Activated naive CD8-positive, alpha-beta T cell treated with anti-CD3 and anti-CD28 coated beads, Interleukin-2, amount 10 ng/mL, durations not matched to agents 7 days and 5 days (primary cell): ENCODE measurements at regions not wholly inside any gene's neighbourhood (a gene's known extent, or its start where the extent isn't known, plus 50 kb on each side); places are given as distances from the start of the nearest gene placed in this dataset.

Experiments
- ATAC-seq: fragments of 150-1000 bp; cut with Tn5 transposase; one replicate; pipeline ENCODE4 v1.10.0; 2021; ENCODE audit warnings: low read depth, moderate library complexity
- POLR2A ChIA-PET: fragments of 350-600 bp; sonication (Branson Sonifier 250); formaldehyde crosslinking; loops from one replicate; lab custom pipeline; 2021; ENCODE audit warnings: antibody characterized with exemption; lab: Charles Lee
- DNase-seq: peaks from one replicate; pipeline ENCODE4 v3.0.0; 2021
- H3K27ac Mint-ChIP-seq: one replicate; pipeline ENCODE4 v1.8.0; 2022; ENCODE audit warnings: mild to moderate bottlenecking, mixed read lengths
- H3K27me3 Mint-ChIP-seq: one replicate; pipeline ENCODE4 v1.8.0; 2022; ENCODE audit warnings: mild to moderate bottlenecking, moderate library complexity, mixed read lengths
- H3K36me3 Mint-ChIP-seq: one replicate; pipeline ENCODE4 v1.8.0; 2021; ENCODE audit warnings: mild to moderate bottlenecking, mixed read lengths
- H3K4me1 Mint-ChIP-seq: one replicate; pipeline ENCODE4 v1.8.0; 2021; ENCODE audit warnings: mixed read lengths
- H3K4me3 Mint-ChIP-seq: one replicate; pipeline ENCODE4 v1.8.0; 2022; ENCODE audit warnings: mild to moderate bottlenecking, moderate library complexity, mixed read lengths
- H3K9me3 Mint-ChIP-seq: one replicate; pipeline ENCODE4 v1.8.0; 2021; ENCODE audit warnings: mixed read lengths

DNA sequence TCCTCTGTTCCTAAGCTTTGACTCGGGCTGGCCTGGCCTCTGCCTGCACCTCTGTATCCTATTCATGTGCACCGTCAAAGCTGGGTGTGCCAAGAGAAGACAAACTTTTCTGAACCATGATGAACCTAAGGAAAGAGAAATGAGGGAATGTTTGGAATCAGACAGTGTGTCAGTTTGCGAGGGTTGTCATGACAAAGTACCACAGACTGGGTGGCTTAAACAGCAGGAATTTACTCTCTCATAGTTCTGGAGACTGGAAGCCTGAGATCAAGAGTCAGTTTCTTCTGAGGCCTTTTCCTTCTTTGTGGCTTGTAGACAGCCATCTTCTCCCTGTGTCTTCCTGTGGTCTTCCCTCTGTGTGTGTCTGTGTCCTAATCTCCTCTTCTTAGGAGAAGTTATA, 129.0 kb downstream of the KATNIP start:
- Mint-ChIP-seq H3K27ac (no peak overlapping the region), H3K4me1 (peaks cover 3% of the 10 kb centered on the region), H3K9me3 (no peaks in the 10 kb centered on the region), H3K36me3 (peaks cover 3% of the 10 kb centered on the region), H3K27me3 (no peaks in the 10 kb centered on the region), H3K4me3 (no peak overlapping the region)
- POLR2A ChIA-PET, result no interaction called here
- ATAC-seq, result no peak
- no peak for DNase-seq

DNA sequence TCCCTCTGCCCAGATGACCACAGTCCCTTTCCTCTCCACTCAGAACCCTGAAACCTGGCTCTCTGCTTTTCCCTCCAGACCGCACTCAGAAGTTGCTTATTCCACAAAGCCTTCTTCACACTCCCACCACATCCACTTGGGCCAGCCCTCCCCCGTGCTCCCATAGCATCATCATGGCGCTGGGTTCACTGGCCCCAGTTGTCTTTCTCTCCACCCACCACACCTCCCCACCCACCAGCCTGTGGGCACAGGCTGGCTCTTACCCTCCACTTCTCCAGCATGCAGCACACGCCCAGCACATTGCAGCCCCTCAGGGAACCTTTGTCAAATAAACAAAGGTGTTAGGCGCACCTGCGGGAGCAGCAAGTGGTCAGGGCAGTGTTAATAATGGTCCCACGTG, 130.0 kb downstream of the KATNIP start:
- no peaks in the 10 kb centered on the region for H3K27me3 Mint-ChIP-seq
- DNase-seq (no peak), ATAC-seq (no peak)
- peaks cover 3% of the 10 kb centered on the region for H3K4me1 Mint-ChIP-seq
- POLR2A ChIA-PET, result no interaction called here
- no peaks in the 10 kb centered on the region for H3K9me3 Mint-ChIP-seq
- H3K4me3 Mint-ChIP-seq, result no peak overlapping the region
- H3K36me3 Mint-ChIP-seq, result peaks cover 3% of the 10 kb centered on the region
- H3K27ac Mint-ChIP-seq, result no peak overlapping the region

DNA sequence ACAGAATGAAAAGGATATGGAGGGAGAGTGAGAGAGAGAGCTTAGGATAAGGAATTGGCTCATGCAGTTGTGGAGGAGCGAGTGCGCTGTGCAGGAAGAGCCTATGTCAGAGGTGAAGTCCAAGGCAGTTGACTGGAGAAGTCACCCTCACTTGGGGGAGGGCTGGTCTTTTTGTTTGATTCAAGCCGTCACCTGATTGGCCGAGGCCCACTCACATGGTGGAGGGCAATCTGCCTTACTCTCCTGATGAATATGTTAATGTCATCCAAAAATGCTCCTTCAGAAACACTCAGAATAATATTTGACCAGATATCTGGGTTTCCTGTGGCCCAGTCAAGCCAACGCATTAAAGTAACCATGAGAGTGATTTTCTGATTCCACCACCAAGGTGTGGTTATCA, 131.7 kb downstream of the KATNIP start:
- Mint-ChIP-seq H3K4me3 (no peak overlapping the region), H3K4me1 (peaks cover 3% of the 10 kb centered on the region), H3K27me3 (no peaks in the 10 kb centered on the region), H3K36me3 (peaks cover 3% of the 10 kb centered on the region), H3K9me3 (no peaks in the 10 kb centered on the region), H3K27ac (no peak overlapping the region)
- no peak for ATAC-seq
- POLR2A ChIA-PET, result no interaction called here
- DNase-seq, result no peak

DNA sequence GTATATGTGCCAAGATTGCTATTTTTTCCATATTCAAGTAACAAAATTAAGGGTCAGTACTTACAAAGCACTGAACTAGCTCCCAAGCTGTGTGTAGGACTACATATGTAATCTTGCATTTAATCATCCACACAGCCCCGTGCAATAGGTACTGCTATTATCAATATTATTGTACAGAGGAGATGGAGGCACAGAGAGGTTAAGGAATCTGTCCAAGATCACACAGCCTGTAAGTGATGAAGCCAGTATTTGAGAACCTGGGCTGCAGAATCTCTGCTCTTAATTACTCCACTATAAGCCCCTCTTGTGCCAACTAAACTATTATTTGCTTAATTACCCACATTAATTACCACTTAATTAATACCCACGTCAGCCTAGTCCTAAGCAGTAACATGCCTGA, 134.1 kb downstream of the KATNIP start:
- POLR2A ChIA-PET, result no interaction called here
- DNase-seq (no peak), ATAC-seq (no peak)
- no peaks in the 10 kb centered on the region for H3K36me3 Mint-ChIP-seq
- H3K9me3 Mint-ChIP-seq, result no peaks in the 10 kb centered on the region
- no peak overlapping the region for H3K27ac Mint-ChIP-seq
- no peaks in the 10 kb centered on the region for H3K27me3 Mint-ChIP-seq
- H3K4me1 Mint-ChIP-seq, result no peaks in the 10 kb centered on the region
- no peak overlapping the region for H3K4me3 Mint-ChIP-seq

DNA sequence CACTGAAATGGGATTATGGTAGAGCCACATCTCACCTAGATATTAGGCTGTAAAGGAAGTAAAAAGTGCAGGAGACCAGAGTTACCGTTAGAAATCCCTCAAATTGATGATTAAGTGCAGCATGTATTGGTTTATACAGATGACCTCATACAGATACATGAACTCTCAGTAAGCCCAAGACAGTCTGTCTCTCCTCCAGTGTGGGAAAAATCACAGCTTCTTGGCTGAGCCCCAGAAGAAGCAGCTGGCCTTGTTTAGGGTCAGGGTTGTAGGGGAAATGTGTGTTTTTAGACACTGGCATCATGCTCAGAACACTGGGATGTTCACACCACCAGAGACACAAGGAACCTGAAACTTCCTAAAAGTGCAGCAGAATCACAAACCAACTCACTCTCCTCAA, 135.9 kb downstream of the KATNIP start:
- Mint-ChIP-seq H3K9me3 (no peaks in the 10 kb centered on the region), H3K27ac (no peak overlapping the region), H3K4me1 (no peaks in the 10 kb centered on the region), H3K4me3 (no peak overlapping the region), H3K27me3 (no peaks in the 10 kb centered on the region), H3K36me3 (no peaks in the 10 kb centered on the region)
- POLR2A ChIA-PET, result no interaction called here
- no peak for ATAC-seq
- no peak for DNase-seq

DNA sequence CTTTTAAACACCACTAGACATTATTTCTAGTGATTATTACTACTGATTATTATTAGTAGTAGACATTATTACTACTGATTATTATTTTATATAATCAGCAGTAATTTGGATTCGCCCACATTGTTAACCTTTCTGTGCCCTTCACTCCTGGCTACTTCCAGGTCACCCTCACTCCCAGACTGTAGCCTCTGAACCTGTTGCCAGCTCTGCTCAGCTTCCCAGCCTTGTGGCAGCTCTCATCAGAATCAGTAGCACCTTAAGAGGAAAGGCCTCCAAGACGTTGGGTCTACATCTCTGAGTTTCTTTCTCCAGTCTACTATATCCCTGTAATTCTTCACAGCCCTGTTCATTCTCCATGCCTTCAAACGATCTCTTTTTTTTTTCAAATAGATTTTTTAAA, 137.0 kb downstream of the KATNIP start:
- DNase-seq (no peak), ATAC-seq (no peak)
- no peaks in the 10 kb centered on the region for H3K36me3 Mint-ChIP-seq
- POLR2A ChIA-PET, result no interaction called here
- no peaks in the 10 kb centered on the region for H3K4me1 Mint-ChIP-seq
- H3K9me3 Mint-ChIP-seq, result no peaks in the 10 kb centered on the region
- no peak overlapping the region for H3K27ac Mint-ChIP-seq
- no peak overlapping the region for H3K4me3 Mint-ChIP-seq
- no peaks in the 10 kb centered on the region for H3K27me3 Mint-ChIP-seq

DNA sequence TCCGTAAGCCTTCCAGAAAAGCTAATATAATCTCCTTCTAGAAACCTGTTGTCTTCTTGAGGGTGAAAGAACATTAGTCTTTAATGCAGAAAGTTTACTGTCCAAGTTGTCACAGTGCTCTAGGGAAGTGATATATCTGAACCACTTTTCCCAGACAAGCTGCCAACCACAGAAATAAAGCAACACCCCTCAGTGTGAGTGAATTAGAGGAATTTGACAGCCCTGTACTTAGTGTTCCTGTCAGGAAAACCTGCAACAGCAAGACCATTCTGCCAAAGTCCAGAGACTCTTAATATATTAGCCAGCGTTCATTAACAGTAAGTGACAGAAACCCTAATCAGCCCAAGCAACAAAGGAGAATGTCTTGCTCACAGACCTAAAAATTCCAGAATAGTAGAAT, 137.7 kb downstream of the KATNIP start:
- Mint-ChIP-seq H3K36me3 (no peaks in the 10 kb centered on the region), H3K4me3 (no peak overlapping the region), H3K4me1 (no peaks in the 10 kb centered on the region), H3K27ac (no peak overlapping the region), H3K9me3 (no peaks in the 10 kb centered on the region), H3K27me3 (no peaks in the 10 kb centered on the region)
- no peak for DNase-seq
- no peak for ATAC-seq
- POLR2A ChIA-PET, result no interaction called here

DNA sequence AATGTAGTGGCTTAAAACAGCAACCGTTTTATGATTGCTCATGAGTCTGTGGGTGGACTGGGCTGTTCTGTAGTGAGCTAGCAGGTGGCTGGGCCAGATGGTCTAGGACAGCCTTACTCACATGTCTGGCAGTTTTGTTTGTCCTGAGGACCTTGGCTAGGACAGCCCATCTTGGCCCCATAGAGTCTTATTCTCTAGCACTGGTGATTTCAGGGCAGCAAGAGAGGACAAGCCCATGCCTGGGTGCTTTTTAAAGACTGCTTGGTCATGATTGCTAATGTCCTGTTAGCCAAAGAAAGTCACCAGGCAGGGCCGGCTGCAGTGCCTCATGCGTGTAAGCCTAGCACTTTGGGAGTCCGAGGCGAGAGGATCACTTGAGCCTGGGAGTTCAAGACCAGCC, 139.8 kb downstream of the KATNIP start:
- no peaks in the 10 kb centered on the region for H3K9me3 Mint-ChIP-seq
- no peaks in the 10 kb centered on the region for H3K4me1 Mint-ChIP-seq
- H3K36me3 Mint-ChIP-seq, result no peaks in the 10 kb centered on the region
- no peak for ATAC-seq
- POLR2A ChIA-PET, result no interaction called here
- no peaks in the 10 kb centered on the region for H3K27me3 Mint-ChIP-seq
- H3K27ac Mint-ChIP-seq, result no peak overlapping the region
- no peak overlapping the region for H3K4me3 Mint-ChIP-seq
- no peak for DNase-seq

DNA sequence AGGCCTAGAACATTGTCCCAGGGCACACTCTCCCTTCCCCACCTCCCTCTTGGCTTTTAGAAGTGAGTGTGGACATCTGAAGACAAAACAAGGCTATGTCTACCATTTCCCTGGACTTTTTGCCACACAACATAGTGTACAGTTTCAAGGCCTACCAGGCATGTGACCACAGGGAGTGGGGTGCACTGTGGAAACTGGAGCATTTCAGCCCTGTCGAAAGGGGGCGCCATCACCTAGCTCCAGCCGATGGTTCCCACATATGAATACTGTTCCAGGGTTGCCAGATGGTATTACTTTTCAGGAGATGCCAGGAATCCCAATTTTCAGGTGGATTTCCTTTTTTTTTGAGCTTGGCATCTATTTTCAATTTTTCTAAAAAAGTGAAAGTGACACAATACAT, 140.7 kb downstream of the KATNIP start:
- Mint-ChIP-seq H3K4me3 (no peak overlapping the region), H3K27ac (no peak overlapping the region), H3K36me3 (no peaks in the 10 kb centered on the region), H3K27me3 (no peaks in the 10 kb centered on the region), H3K4me1 (no peaks in the 10 kb centered on the region), H3K9me3 (no peaks in the 10 kb centered on the region)
- POLR2A ChIA-PET, result no interaction called here
- ATAC-seq (no peak), DNase-seq (peak; percentile 46)

DNA sequence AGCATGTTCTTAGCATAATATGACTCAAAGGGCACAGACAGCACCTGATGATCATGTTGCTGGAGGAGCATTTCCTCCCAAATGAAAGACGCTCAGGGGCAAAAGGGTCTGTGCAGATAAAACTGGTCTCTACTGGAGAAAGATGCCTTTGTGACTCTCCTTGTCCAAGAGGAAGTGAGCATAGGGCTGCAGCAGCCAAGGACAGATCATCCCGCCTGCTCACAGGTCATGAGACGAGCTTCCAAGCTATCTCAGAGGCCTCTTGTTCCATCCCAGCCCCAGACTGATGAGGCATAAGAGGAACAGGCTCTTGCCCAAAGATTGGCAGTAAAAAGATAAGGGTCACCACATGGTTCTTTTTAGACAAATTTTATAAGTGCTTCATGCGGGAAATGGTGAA, 141.8 kb downstream of the KATNIP start:
- Mint-ChIP-seq H3K36me3 (no peaks in the 10 kb centered on the region), H3K27ac (no peak overlapping the region), H3K4me1 (no peaks in the 10 kb centered on the region), H3K4me3 (no peak overlapping the region), H3K9me3 (no peaks in the 10 kb centered on the region), H3K27me3 (no peaks in the 10 kb centered on the region)
- ATAC-seq, result no peak
- POLR2A ChIA-PET, result no interaction called here
- DNase-seq, result no peak

DNA sequence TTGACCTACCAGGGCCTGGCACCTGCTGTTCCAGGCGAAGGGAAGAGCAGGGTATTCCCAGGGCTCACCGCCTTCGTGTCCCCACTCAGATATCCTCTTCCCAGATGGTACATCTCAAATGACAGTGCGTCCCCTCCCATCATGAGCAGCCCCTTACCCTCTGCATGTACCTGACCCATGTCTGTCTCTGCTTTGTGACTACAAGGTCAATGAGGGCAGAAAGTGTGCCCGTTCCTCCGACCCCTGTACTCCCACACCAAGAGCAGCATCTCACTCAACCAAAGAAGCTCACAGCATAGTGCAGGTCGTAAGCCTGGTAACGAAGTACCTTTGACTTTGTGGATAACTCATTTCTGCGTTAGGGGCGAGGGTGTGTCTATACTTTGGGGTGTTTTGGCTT, 142.6 kb downstream of the KATNIP start:
- Mint-ChIP-seq H3K36me3 (no peaks in the 10 kb centered on the region), H3K4me1 (no peaks in the 10 kb centered on the region), H3K27ac (no peak overlapping the region), H3K27me3 (no peaks in the 10 kb centered on the region), H3K9me3 (no peaks in the 10 kb centered on the region), H3K4me3 (no peak overlapping the region)
- POLR2A ChIA-PET, result no interaction called here
- DNase-seq (no peak), ATAC-seq (no peak)

DNA sequence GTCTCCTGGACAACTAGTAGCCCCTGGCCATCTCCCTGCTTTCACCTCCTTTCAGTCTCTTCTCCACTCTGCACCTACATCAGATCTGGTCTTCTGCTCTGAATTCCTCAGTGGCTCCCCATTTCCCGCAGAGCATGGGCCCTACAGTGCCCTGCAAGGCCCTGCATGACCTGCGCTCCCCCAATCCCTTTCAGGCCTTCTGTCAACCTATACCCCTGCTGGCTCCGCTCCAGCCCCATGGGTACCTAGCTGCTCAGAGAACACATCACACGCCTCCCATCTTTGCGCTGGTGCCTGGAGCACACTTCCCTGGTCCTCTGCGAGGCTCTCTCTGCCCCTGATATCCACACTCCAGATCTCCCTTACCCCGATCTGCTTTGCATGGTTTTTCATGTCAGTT, 145.2 kb downstream of the KATNIP start:
- Mint-ChIP-seq H3K36me3 (no peaks in the 10 kb centered on the region), H3K27ac (no peak overlapping the region), H3K27me3 (no peaks in the 10 kb centered on the region), H3K4me3 (no peak overlapping the region), H3K4me1 (no peaks in the 10 kb centered on the region), H3K9me3 (no peaks in the 10 kb centered on the region)
- DNase-seq, result no peak
- ATAC-seq, result no peak
- POLR2A ChIA-PET, result no interaction called here

DNA sequence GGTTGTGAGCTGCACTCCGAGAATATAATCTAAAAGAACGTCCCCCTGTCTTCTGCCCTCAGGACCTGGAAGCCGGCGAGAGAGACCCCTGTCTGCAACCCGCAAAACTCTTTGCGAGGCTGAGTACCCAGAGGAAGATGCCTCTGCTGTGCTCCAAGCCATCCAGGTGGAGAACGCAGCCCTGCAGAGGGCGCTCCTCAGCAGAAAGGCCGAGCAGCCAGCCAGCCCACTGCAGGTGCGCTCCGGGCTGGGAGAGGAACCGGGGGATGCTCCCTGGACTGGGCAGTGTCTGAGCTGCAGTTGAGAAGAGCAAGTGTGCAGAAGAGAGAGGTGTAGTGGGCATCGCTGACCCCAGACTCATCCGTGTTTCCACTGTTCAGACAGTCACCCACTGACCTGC, 148.3 kb downstream of the KATNIP start:
- ATAC-seq (no peak), DNase-seq (no peak)
- no peak overlapping the region for H3K4me3 Mint-ChIP-seq
- no peaks in the 10 kb centered on the region for H3K36me3 Mint-ChIP-seq
- POLR2A ChIA-PET, result no interaction called here
- no peak overlapping the region for H3K27ac Mint-ChIP-seq
- H3K4me1 Mint-ChIP-seq, result no peaks in the 10 kb centered on the region
- H3K27me3 Mint-ChIP-seq, result no peaks in the 10 kb centered on the region
- H3K9me3 Mint-ChIP-seq, result no peaks in the 10 kb centered on the region

DNA sequence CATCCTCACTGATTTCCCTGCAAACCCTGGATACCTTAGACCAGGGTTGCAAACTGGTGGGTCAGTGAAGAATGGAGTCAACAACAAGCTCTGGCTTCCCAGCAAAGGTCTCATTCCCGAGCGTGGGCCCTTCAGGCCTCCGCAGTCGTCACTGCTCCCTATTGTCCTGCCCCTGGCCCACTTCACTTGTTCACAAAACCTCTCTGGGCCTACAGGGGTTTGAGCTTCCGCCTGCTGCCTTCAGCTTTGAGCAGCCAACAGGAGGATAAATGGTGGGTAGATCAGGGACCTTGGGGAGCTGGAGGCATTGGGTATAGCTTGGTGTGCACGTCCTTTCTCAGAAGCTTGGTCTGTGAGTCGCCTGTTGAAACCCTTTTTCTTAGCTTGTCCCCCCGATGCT, 148.8 kb downstream of the KATNIP start:
- POLR2A ChIA-PET, result no interaction called here
- no peaks in the 10 kb centered on the region for H3K4me1 Mint-ChIP-seq
- ATAC-seq (no peak), DNase-seq (no peak)
- no peaks in the 10 kb centered on the region for H3K9me3 Mint-ChIP-seq
- H3K27ac Mint-ChIP-seq, result no peak overlapping the region
- H3K4me3 Mint-ChIP-seq, result no peak overlapping the region
- no peaks in the 10 kb centered on the region for H3K36me3 Mint-ChIP-seq
- no peaks in the 10 kb centered on the region for H3K27me3 Mint-ChIP-seq

DNA sequence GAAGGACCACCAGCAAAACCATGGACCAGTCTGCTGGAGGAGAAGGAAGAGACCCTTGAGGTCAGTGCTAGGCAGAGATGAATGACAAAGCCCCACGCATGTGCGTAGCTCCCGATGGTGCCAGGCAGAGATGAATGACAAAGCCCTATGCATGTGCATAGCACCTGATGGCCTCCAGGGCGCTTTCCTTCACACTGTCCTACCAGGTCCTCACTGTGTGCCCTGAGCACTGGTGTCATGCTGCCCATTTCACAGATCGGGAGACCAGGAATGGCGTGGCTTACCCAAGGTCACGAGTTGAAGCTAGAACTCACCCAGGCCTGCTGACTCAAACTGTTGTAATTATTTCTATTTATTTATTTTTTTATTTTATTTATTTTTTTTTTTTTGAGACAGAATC, 149.6 kb downstream of the KATNIP start:
- H3K9me3 Mint-ChIP-seq, result no peaks in the 10 kb centered on the region
- no peaks in the 10 kb centered on the region for H3K4me1 Mint-ChIP-seq
- ATAC-seq, result no peak
- no peak for DNase-seq
- no peak overlapping the region for H3K27ac Mint-ChIP-seq
- POLR2A ChIA-PET, result no interaction called here
- H3K36me3 Mint-ChIP-seq, result no peaks in the 10 kb centered on the region
- H3K27me3 Mint-ChIP-seq, result no peaks in the 10 kb centered on the region
- H3K4me3 Mint-ChIP-seq, result no peak overlapping the region
